ENCODE measurements at regions not wholly inside any gene's neighbourhood (a gene's known extent, or its start where the extent isn't known, plus 50 kb on each side); places are given as distances from the start of the nearest gene placed in this dataset.

DNA sequence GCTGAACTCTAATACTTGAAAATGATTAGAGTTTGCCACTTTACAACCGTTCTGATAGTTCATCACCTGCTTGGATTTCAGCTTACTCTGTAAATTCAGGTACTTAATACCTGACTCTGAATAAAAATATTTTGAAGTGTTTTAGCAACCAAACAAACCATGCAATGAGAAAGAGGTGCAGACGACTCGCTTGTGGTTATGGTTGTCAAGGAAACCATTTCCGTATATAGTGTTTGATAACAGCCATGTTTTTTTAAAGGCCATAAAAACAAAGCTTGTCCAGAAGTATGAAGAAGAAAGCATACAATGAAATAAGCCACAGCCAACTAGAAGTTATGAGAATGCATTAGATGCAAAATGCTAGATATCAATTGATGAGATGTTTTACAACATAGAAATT lies 167.2 kb upstream of the HMCN1 start:
- TF ChIP-seq, protein P1, sequence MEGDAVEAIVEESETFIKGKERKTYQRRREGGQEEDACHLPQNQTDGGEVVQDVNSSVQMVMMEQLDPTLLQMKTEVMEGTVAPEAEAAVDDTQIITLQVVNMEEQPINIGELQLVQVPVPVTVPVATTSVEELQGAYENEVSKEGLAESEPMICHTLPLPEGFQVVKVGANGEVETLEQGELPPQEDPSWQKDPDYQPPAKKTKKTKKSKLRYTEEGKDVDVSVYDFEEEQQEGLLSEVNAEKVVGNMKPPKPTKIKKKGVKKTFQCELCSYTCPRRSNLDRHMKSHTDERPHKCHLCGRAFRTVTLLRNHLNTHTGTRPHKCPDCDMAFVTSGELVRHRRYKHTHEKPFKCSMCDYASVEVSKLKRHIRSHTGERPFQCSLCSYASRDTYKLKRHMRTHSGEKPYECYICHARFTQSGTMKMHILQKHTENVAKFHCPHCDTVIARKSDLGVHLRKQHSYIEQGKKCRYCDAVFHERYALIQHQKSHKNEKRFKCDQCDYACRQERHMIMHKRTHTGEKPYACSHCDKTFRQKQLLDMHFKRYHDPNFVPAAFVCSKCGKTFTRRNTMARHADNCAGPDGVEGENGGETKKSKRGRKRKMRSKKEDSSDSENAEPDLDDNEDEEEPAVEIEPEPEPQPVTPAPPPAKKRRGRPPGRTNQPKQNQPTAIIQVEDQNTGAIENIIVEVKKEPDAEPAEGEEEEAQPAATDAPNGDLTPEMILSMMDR (IDR thresholded peaks at IDR 0.05; ENCODE audit: control insufficient read depth, extremely low read depth, insufficient read depth): no peak
- DNase-seq (ENCODE audit: low read depth): no peak
- no peak overlapping the region for H3K4me3 ChIP-seq (ENCODE audit: low read depth, low read length)

DNA sequence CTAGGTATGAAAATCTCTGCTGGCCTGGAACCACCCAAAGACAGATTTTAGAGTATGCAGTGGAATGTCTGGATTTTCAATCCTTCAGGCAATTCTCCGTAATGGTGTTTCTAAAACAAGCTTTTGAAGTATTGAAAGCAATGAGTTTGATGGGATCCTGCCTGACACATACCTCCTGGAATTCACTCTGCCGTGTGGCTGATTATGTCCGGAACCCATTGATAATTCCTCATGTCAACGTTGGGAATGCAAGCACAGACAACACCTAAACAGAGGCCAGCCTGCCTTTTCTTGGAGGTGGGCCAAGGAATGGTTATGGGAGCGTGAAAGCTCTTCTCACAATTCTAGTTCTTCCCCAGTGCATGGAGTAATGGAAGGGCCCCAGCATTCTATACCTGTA lies 168.9 kb upstream of the HMCN1 start:
- TF ChIP-seq, protein P1 (IDR thresholded peaks at IDR 0.05; ENCODE audit: control insufficient read depth, extremely low read depth, insufficient read depth): no peak
- no peak overlapping the region for H3K4me3 ChIP-seq (ENCODE audit: low read depth, low read length)
- no peak for DNase-seq (ENCODE audit: low read depth)

DNA sequence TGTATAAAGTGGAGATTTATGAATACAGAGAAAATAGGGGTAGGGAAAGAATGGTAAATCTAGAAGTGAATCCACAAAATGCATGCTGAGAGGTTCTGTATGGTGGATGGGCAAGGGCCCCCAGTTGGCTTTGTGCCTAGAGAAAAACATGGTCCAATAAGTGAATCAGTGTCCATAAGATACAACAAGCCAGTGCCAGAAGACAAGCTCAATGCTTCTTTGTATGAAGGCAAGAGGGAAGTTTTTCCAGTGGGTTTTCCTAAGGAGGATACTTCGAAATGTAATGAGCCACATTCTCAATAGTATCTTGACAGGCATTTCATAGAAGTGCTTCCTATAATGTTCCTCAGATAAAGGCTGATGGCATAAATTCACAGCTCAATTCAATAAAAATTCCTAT lies 169.4 kb upstream of the HMCN1 start:
- TF ChIP-seq, protein P1 (IDR thresholded peaks at IDR 0.05; ENCODE audit: control insufficient read depth, extremely low read depth, insufficient read depth): no peak
- DNase-seq (ENCODE audit: low read depth): no peak
- H3K4me3 ChIP-seq (ENCODE audit: low read depth, low read length): no peak overlapping the region

DNA sequence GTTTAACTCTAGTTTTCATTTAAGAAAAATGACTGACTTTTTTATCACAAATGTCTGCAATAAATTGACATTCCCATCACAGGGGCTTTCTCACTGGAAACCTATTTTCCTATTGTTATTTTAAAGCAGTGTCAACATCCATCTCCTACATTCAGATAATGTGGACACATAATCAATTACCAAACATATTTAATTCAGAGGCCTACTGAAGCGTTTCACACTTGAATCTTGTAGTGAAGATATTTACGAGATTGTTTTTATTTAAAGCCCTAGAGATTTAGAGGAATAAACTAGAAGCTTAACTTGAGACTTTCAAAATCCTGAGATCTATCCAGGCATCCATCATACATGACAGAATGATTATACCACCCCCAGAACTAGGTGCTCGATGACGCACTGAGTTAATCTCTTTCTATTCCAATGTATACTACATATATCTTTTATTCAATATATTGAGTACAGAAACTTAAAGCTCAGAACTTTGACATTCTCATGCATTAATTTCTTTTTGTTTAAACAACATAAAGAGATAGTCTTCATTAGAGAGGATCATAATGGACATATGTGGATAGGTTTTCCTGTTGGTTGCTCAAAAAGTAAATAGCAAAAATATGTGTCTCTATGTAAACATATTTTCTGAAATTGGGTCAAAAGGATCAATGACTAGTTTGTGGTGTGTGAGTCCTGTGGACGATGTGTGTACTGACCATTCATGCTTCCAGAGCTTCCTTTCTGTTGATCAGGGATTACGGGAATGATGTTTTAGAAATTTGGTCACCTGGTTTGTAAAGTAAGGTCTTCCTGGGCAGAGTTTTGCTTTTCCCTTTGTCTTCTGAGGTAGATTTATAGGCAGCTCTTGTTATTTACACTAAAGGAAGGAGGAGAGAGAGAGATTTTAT lies 171.5 kb upstream of the HMCN1 start:
- H3K4me3 ChIP-seq (ENCODE audit: low read depth, low read length): no peak overlapping the region
- no peak for DNase-seq (ENCODE audit: low read depth)
- TF ChIP-seq, protein P1 (IDR thresholded peaks at IDR 0.05; ENCODE audit: control insufficient read depth, extremely low read depth, insufficient read depth): no peak

DNA sequence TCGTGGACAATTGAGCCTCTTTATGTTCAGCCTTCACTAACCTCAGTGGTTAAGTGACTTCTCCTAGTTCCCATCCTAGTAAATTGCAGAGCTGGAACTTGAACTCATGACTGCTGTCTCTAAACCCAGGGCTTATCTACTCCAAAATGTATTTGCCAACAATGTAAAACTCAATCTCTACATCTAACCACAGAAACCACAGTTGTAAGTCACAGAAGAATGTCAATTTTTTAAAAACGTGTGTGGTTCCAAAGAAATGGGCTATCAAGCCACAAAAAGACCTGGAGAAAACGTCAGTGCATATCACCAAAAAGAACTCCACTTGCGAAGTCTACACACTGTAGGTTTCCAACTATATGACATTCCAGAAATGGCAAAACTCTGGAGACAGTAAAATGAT lies 172.6 kb upstream of the HMCN1 start:
- no peak overlapping the region for H3K4me3 ChIP-seq (ENCODE audit: low read depth, low read length)
- TF ChIP-seq, protein P1 (IDR thresholded peaks at IDR 0.05; ENCODE audit: control insufficient read depth, extremely low read depth, insufficient read depth): no peak
- DNase-seq (ENCODE audit: low read depth): no peak

DNA sequence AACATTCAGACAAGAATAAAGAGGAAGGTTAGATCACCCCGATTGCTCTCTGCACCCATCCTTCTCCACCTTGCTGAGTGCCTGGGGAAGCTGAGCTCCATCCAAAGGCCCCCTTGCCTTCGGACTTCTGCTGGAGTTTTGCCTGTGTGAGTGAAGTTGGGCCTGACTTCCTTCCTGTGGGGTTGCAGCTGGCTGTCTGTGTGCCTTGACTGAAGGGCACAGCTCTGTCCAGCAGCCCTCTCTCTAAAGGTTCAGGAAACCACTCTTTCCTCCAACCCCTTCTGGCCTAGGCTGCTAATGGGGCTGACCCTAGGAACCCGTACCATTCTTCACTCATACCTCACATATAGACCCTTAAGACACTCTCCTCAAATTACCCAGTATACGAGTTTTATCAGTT lies 173.4 kb upstream of the HMCN1 start:
- DNase-seq (ENCODE audit: low read depth): no peak
- TF ChIP-seq, protein P1 (IDR thresholded peaks at IDR 0.05; ENCODE audit: control insufficient read depth, extremely low read depth, insufficient read depth): no peak
- no peak overlapping the region for H3K4me3 ChIP-seq (ENCODE audit: low read depth, low read length)
